Testis (tissue), 2 donors: ENCODE measurements at regions not wholly inside any gene's neighbourhood (a gene's known extent, or its start where the extent isn't known, plus 50 kb on each side); places are given as distances from the start of the nearest gene placed in this dataset.
"Not testable (repeated sequence)": the region's sequence is repeated elsewhere in the genome, so short reads cannot be mapped to it uniquely, and the experiment has no call there.

Experiments used
- DNase-seq: peaks from one replicate; pipeline ENCODE4 v3.0.0-alpha.2; 2019
- H3K27ac ChIP-seq, 2 donors: fragments of 200-600 bp; sonication (generic); one replicate each; pipeline ENCODE4 v1.5.1; 2019
- H3K27me3 ChIP-seq: fragments of 200-600 bp; sonication (generic); one replicate; pipeline ENCODE4 v1.5.1; 2019
- H3K36me3 ChIP-seq: fragments of 200-600 bp; sonication (generic); one replicate; pipeline ENCODE4 v1.5.1; 2017; ENCODE audit warnings: low read depth; ENCODE audit errors: missing control alignments
- H3K4me1 ChIP-seq: fragments of 200-600 bp; sonication (generic); one replicate; pipeline ENCODE4 v1.5.1; 2019
- H3K4me3 ChIP-seq, 2 donors: fragments of 200-600 bp; sonication (generic); one replicate each; pipeline ENCODE4 v1.5.1; 2017 to 2019
- H3K9me3 ChIP-seq: fragments of 200-600 bp; sonication (generic); one replicate; pipeline ENCODE4 v1.5.1; 2017
- POLR2A ChIP-seq: fragments of 450-650 bp; IDR thresholded peaks from one replicate; pipeline ENCODE4 v1.6.1; 2017; ENCODE audit warnings: antibody characterized with exemption, mild to moderate bottlenecking, moderate library complexity
- WGBS, 2 donors: methylation state at CpG; one replicate each; pipeline ENCODE4 v1.1.5; 2018; 5-methylcytosine and 5-hydroxymethylcytosine counted together
- intact Hi-C: fragments of 100-400 bp; cut with DNase I; formaldehyde crosslinking; loops from one replicate; pipeline ENCODE4 v1.15.1; 2023; ENCODE audit warnings: low total_unique reads
- TF ChIP-seq, protein P1 (sequence below), 3 experiments: fragments of 450-650 bp in 2 of 3; fragments of 200-600 bp in 1 of 3; sonication (generic) in 1 of 3; IDR thresholded peaks; one replicate each; pipeline ENCODE4 v1.5.1; 2016 to 2019; ENCODE audit warnings: antibody characterized with exemption in 3 of 3, mild to moderate bottlenecking in 2 of 3, moderate library complexity in 1 of 3

- Histone ChIP-seq H3K9me3 (no peaks in the 10 kb centered on the region), H3K4me3 (no peak overlapping the region), H3K27ac (no peak overlapping the region), H3K27me3 (no peaks in the 10 kb centered on the region), H3K4me1 (no peaks in the 10 kb centered on the region), H3K36me3 (no peaks in the 10 kb centered on the region)
- intact Hi-C loops = no loop called here
- TF ChIP-seq, protein P1, sequence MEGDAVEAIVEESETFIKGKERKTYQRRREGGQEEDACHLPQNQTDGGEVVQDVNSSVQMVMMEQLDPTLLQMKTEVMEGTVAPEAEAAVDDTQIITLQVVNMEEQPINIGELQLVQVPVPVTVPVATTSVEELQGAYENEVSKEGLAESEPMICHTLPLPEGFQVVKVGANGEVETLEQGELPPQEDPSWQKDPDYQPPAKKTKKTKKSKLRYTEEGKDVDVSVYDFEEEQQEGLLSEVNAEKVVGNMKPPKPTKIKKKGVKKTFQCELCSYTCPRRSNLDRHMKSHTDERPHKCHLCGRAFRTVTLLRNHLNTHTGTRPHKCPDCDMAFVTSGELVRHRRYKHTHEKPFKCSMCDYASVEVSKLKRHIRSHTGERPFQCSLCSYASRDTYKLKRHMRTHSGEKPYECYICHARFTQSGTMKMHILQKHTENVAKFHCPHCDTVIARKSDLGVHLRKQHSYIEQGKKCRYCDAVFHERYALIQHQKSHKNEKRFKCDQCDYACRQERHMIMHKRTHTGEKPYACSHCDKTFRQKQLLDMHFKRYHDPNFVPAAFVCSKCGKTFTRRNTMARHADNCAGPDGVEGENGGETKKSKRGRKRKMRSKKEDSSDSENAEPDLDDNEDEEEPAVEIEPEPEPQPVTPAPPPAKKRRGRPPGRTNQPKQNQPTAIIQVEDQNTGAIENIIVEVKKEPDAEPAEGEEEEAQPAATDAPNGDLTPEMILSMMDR (IDR thresholded peaks at IDR 0.05) = no peak
- TF ChIP-seq POLR2A = no peak
- 62 to 85% methylated on average over 1 of the region's 1 CpG for WGBS, 2 donors
- DNase-seq = no peak
Observed at GRCh38 chr2:56583796-56584315, 400.1 kb downstream of the CCDC85A start.

- TF ChIP-seq, protein P1 (IDR thresholded peaks at IDR 0.05) = no peak
- no peak for TF ChIP-seq POLR2A
- WGBS, 2 donors = 91 to 92% methylated on average over 1 of the region's 1 CpG
- H3K36me3 ChIP-seq = no peaks in the 10 kb centered on the region
- intact Hi-C loops = no loop called here
- H3K4me3 ChIP-seq = no peak overlapping the region
- no peaks in the 10 kb centered on the region for H3K4me1 ChIP-seq
- DNase-seq = no peak
- no peaks in the 10 kb centered on the region for H3K27me3 ChIP-seq
- H3K9me3 ChIP-seq = no peaks in the 10 kb centered on the region
- no peak overlapping the region for H3K27ac ChIP-seq
Observed at GRCh38 chr2:56587456-56587855, 403.7 kb downstream of the CCDC85A start.

DNA sequence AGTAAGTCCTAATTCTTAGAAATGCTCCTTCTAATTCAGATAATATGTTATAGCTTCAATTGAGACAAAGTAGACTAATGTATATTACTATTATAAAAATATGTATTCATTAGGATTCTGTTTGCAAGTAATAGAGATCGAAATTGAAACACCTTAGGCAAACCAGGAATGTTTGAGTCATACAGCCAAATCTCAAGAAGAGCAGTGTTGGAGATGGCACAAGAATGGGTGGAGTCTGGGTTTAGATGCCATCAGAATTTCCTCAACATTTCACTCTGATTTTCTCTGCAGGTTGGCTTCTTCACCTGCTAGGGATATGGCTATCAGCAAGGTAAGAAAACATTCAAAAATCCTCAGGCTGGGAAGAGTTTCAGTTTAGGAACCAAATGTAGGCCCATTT, 405.4 kb downstream of the CCDC85A start:
- WGBS, 2 donors = 88 to 92% methylated on average over 1 of the region's 1 CpG
- TF ChIP-seq, protein P1 (IDR thresholded peaks at IDR 0.05) = no peak
- TF ChIP-seq POLR2A = no peak
- no peaks in the 10 kb centered on the region for H3K27me3 ChIP-seq
- intact Hi-C loops = no loop called here
- no peak overlapping the region for H3K27ac ChIP-seq
- DNase-seq = no peak
- no peaks in the 10 kb centered on the region for H3K4me1 ChIP-seq
- H3K9me3 ChIP-seq = no peaks in the 10 kb centered on the region
- no peak overlapping the region for H3K4me3 ChIP-seq
- H3K36me3 ChIP-seq = no peaks in the 10 kb centered on the region

DNA sequence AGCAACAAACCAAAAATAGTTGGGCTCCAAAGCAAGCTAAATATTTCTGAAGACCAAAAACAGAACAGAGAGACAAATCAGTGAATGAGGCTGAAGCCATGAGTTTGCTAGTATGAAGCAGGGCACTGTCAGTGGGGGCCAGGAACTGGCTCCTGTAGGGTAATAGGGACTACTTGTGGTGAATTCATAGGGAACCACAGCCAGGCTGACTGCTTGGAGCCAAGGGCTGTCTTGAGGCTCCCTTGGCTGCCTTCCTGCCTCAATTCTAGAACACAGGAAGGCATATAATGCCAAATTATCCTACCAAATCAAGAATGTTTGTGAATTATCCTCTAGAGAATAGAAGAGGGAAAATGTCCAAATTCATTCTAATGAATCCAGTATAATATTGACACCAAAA, 406.0 kb downstream of the CCDC85A start:
- no peaks in the 10 kb centered on the region for H3K4me1 ChIP-seq
- no peaks in the 10 kb centered on the region for H3K9me3 ChIP-seq
- no peaks in the 10 kb centered on the region for H3K27me3 ChIP-seq
- H3K27ac ChIP-seq = no peak overlapping the region
- DNase-seq = no peak
- no peak for TF ChIP-seq POLR2A
- TF ChIP-seq, protein P1 (IDR thresholded peaks at IDR 0.05) = no peak
- H3K36me3 ChIP-seq = no peaks in the 10 kb centered on the region
- no peak overlapping the region for H3K4me3 ChIP-seq
- intact Hi-C loops = no loop called here

DNA sequence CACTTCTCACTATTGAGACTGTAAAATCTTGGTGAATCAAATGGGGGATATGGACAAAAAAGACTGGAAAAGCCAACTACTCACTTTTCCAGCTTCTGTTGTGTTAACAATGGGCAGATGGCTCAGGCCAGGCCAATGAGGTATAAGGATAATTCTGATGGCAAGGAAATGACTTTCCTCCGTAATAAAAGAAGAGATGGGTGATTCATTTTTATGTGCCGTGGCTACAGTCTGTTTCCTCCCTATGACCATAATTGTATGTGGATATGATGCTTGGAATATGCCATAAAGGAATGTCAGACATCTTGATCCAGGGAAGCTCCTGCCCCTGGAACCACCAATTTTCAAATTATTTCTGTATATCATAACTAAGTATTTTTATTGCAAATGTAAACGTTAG, 406.8 kb downstream of the CCDC85A start:
- no peak for DNase-seq
- H3K9me3 ChIP-seq = no peaks in the 10 kb centered on the region
- intact Hi-C loops = no loop called here
- H3K36me3 ChIP-seq = no peaks in the 10 kb centered on the region
- WGBS, 2 donors = 54 to 59% methylated on average over 3 of the region's 3 CpGs
- TF ChIP-seq, protein P1 (IDR thresholded peaks at IDR 0.05) = no peak
- no peak for TF ChIP-seq POLR2A
- H3K27me3 ChIP-seq = no peaks in the 10 kb centered on the region
- H3K27ac ChIP-seq = no peak overlapping the region
- no peak overlapping the region for H3K4me3 ChIP-seq
- no peaks in the 10 kb centered on the region for H3K4me1 ChIP-seq

DNA sequence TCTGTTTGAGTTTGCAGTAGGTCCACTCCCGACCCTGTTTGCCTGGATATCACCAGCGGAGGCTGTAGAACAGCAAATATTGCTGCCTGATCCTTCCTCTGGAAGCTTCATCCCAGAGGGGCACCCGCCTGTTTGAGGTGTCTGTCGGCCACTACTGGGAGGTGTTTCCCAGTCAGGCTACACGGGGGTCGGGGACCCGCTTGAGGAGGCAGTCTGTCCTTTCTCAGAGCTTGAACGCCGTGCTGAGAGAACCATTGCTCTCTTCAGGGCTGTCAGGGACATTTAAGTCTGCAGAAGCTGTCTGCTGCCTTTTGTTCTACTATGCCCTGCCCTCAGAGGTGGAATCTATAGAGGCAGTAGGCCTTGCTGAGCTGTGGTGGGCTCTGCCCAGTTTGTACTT, 422.3 kb downstream of the CCDC85A start:
- intact Hi-C loops, H3K36me3 ChIP-seq: not testable (repeated sequence)
- 75 to 82% methylated on average over 7 to 9 of the region's 9 CpGs for WGBS, 2 donors

More for the DNA sequence above, 422.3 kb downstream of the CCDC85A start:
- not testable (repeated sequence) for H3K4me1 ChIP-seq, H3K4me3 ChIP-seq, H3K9me3 ChIP-seq, H3K27me3 ChIP-seq, H3K27ac ChIP-seq, DNase-seq
